Coronary artery (tissue), 2 donors: ENCODE measurements at regions not wholly inside any gene's neighbourhood (a gene's known extent, or its start where the extent isn't known, plus 50 kb on each side); places are given as distances from the start of the nearest gene placed in this dataset.

Source experiments
- DNase-seq: peaks from one replicate; pipeline ENCODE4 v3.0.0-alpha.2; 2017; ENCODE audit warnings: low spot score
- H3K27ac ChIP-seq, 2 donors: fragments of 200-600 bp; sonication (generic); one replicate each; pipeline ENCODE4 v1.5.1; 2016 to 2019
- H3K4me3 ChIP-seq: fragments of 200-600 bp; sonication (generic); 2 replicates; pipeline ENCODE4 v1.5.1; 2016; ENCODE audit warnings: mild to moderate bottlenecking, moderate library complexity
- TF ChIP-seq, protein P1 (sequence below): fragments of 200-600 bp; sonication (generic); IDR thresholded peaks from one replicate; pipeline ENCODE4 v1.5.1; 2019; ENCODE audit warnings: antibody characterized with exemption

- no peak for DNase-seq
- Histone ChIP-seq H3K27ac (no peak overlapping the region), H3K4me3 (no peak overlapping the region)
- TF ChIP-seq, protein P1, sequence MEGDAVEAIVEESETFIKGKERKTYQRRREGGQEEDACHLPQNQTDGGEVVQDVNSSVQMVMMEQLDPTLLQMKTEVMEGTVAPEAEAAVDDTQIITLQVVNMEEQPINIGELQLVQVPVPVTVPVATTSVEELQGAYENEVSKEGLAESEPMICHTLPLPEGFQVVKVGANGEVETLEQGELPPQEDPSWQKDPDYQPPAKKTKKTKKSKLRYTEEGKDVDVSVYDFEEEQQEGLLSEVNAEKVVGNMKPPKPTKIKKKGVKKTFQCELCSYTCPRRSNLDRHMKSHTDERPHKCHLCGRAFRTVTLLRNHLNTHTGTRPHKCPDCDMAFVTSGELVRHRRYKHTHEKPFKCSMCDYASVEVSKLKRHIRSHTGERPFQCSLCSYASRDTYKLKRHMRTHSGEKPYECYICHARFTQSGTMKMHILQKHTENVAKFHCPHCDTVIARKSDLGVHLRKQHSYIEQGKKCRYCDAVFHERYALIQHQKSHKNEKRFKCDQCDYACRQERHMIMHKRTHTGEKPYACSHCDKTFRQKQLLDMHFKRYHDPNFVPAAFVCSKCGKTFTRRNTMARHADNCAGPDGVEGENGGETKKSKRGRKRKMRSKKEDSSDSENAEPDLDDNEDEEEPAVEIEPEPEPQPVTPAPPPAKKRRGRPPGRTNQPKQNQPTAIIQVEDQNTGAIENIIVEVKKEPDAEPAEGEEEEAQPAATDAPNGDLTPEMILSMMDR: no peak
Measured at GRCh38 chr15:95375281-95375680, 955.2 kb upstream of the NR2F2 start.

GRCh38 chr15:95377258-95377852 lies 953.1 kb upstream of the NR2F2 start:
- Histone ChIP-seq H3K4me3 (no peak overlapping the region), H3K27ac (no peak overlapping the region)
- TF ChIP-seq, protein P1: no peak
- no peak for DNase-seq

- no peak for DNase-seq
- TF ChIP-seq, protein P1: no peak
- H3K27ac ChIP-seq: peak overlapping the region; percentile 20 to 27
- peak overlapping the region; percentile 55 for H3K4me3 ChIP-seq
Measured at GRCh38 chr15:95394186-95395067, 936.1 kb upstream of the NR2F2 start.

GRCh38 chr15:95400428-95400827 lies 930.1 kb upstream of the NR2F2 start:
- Histone ChIP-seq H3K27ac (no peak overlapping the region), H3K4me3 (no peak overlapping the region)
- TF ChIP-seq, protein P1: no peak
- DNase-seq: no peak

GRCh38 chr15:95401587-95401986 lies 928.9 kb upstream of the NR2F2 start:
- DNase-seq: no peak
- Histone ChIP-seq H3K4me3 (no peak overlapping the region), H3K27ac (peak overlapping the region; percentile 34 to 49)
- TF ChIP-seq, protein P1: no peak

DNA sequence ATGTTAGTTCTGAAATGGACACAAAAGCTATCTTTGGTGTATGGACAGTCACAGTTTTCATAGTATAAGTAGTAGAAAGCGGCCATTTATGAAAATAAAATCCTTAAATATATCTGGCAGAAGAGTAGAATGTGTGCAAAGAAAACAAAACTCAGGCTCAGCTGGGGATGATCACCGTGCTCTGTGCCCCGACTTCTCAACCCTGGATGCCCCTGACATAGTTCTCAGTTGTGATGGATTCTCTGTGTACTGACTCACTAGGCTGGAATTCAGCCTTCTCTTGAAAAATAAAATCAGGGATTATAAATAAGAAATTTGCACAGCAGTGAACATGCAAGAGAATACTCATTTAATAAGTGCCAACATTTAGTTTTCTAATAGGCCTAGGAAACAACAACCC lies 925.1 kb upstream of the NR2F2 start:
- TF ChIP-seq, protein P1: no peak
- no peak for DNase-seq
- peak overlapping the region; percentile 1 to 4 for H3K27ac ChIP-seq
- H3K4me3 ChIP-seq: peak overlapping the region; percentile 6

DNA sequence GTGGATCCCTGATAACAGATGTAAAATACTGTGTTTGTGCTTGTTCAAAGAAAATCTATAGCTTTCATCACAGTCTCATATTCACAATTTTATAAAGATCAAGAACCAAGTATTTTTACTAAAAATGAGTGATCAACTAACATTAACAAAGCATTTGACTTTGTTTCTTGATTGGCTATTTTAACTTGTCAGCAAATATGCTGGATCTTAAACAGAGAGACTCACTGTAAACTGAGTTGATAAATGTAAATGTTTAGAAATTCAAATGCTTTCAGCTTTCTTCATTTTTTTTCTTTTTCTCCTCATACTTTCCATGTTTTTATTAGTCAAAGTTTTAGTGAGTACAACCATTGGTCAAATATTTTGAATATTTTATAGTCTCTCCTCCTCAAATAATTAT lies 923.0 kb upstream of the NR2F2 start:
- DNase-seq: no peak
- peak overlapping the region in 1 of 2 donors; percentile 25 for H3K27ac ChIP-seq
- H3K4me3 ChIP-seq: no peak overlapping the region
- TF ChIP-seq, protein P1: no peak
